Right cardiac atrium (tissue), 5 donors: ENCODE measurements at regions not wholly inside any gene's neighbourhood (a gene's known extent, or its start where the extent isn't known, plus 50 kb on each side); places are given as distances from the start of the nearest gene placed in this dataset.

Experiments used
- ATAC-seq, 2 donors: fragments of 200-7000 bp; cut with Tn5 transposase; one replicate each; pipeline versions ENCODE4 v1.8.0 to v1.9.1; 2020; ENCODE audit warnings: moderate library complexity in 2 of 2, mild to moderate bottlenecking in 1 of 2
- DNase-seq, 3 donors: peaks; one replicate each; pipeline ENCODE4 v3.0.0-alpha.2; 2020
- H3K27ac ChIP-seq: one replicate; pipeline ENCODE4 v1.5.1; 2013; ENCODE audit warnings: mild to moderate bottlenecking, low read length, control low read depth, moderate library complexity
- H3K27me3 ChIP-seq: one replicate; pipeline ENCODE4 v1.6.1; 2013; ENCODE audit not compliant: control insufficient read depth, insufficient read depth
- H3K4me1 ChIP-seq: one replicate; pipeline ENCODE4 v1.6.1; 2013; ENCODE audit warnings: low read length; ENCODE audit not compliant: control insufficient read depth, insufficient read depth
- H3K4me3 ChIP-seq: one replicate; pipeline ENCODE4 v1.5.1; 2013; ENCODE audit warnings: low read length, control low read depth
- H3K9me3 ChIP-seq: one replicate; pipeline ENCODE4 v1.6.1; 2013; ENCODE audit warnings: low read length; ENCODE audit not compliant: control insufficient read depth
- WGBS: extraction: QIAGEN DNeasy Blood & Tissue Kit; methylation state at CpG from one replicate; pipeline ENCODE4 v1.1.7; 2013; 5-methylcytosine and 5-hydroxymethylcytosine counted together
- intact Hi-C, 4 donors: fragments of 100-400 bp; cut with DNase I; formaldehyde crosslinking; loops; one replicate each; pipeline versions ENCODE4 v1.11.0 to v1.14.0; 2022 to 2023
- microRNA-seq, 2 donors: library from miRNA; unstranded; fragments of <30 nt; microRNA quantifications; one replicate each; pipeline ENCODE4 v1.2.0, GENCODE V29; 2020 to 2021
- donor health status: healthy with polysubstance abuse.
- donor health status: DM: no; HTN: yes; CAD: no.
- donor health status: DM: no; HTN: no; CAD: no.
- donor health status: DM: no; HTN: yes; CAD: no; lungs with severe emphysema.
- donor health status: DM: yes; HTN: yes; CAD: no.

DNA sequence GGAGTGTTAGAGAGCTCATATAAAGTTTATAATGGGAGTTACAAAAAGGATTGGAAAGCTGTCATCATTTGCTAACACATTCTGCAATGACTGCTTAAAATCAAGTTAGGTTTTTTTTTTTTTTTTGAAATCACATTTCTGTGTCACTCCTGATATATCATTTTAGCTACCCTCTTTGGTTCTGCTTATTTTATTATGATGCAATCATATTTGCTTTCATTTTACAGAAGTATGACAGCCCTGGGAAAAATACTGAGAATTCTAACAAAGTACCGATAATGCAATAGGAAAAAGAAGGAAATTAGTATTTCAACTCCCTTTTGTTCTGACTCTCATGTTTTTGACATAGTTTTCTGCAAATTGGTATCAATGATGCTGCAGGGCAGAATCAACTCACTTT lies 71.6 kb upstream of the MDGA2 start:
- H3K27ac ChIP-seq, result no peak overlapping the region
- ATAC-seq (no peak), DNase-seq (no peak)
- no peaks in the 10 kb centered on the region for H3K27me3 ChIP-seq
- WGBS, result 68% methylated on average over 1 of the region's 1 CpG
- no peaks in the 10 kb centered on the region for H3K9me3 ChIP-seq
- no peak overlapping the region for H3K4me3 ChIP-seq
- intact Hi-C loops, result no loop called here
- no peaks in the 10 kb centered on the region for H3K4me1 ChIP-seq

DNA sequence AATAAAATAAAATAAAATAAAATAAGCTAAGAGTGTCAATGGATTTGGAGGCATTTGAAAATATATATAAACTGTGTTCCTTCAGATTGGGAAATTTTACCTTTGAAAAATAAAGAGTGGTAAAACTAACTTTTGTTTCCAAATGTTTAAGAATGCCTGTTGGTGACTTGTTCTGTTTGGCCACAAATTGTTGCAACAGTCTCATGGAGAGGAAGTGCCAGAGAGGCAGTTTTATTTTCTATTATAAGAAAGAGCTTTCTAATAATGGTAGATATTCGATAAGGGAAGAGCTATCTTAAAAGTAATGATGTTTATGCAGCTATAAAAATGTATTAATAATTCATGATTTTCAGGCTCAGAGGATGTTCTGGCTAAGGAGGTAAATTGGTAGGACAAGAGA lies 68.8 kb upstream of the MDGA2 start:
- no peak for DNase-seq
- H3K4me1 ChIP-seq, result no peaks in the 10 kb centered on the region
- no peaks in the 10 kb centered on the region for H3K27me3 ChIP-seq
- no peak overlapping the region for H3K4me3 ChIP-seq
- no peak overlapping the region for H3K27ac ChIP-seq
- no peak for ATAC-seq
- no peaks in the 10 kb centered on the region for H3K9me3 ChIP-seq
- 58% methylated on average over 1 of the region's 1 CpG for WGBS
- intact Hi-C loops, result no loop called here

DNA sequence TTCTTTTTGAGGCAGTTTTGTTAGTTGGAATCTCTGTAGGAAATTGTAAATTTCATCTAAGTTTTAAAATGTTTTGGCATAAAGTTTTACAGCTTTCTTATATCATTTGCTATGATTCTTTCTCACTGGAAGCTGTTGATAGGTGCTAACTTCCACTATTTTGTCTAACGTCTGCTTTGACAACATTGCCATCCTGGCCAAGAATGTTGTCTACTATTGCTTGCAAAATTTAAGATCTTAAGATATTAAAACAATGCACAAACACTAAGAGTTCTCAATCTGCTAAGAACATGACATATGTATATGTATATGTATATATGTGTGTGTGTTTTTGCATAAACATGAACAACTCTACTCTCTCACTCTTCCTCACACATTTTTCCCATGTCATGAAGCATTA lies 64.1 kb upstream of the MDGA2 start:
- intact Hi-C loops, result no loop called here
- Histone ChIP-seq H3K27ac (no peak overlapping the region), H3K27me3 (no peaks in the 10 kb centered on the region), H3K9me3 (no peaks in the 10 kb centered on the region), H3K4me3 (no peak overlapping the region), H3K4me1 (no peaks in the 10 kb centered on the region)
- 20% methylated on average over 1 of the region's 1 CpG for WGBS
- ATAC-seq (no peak), DNase-seq (no peak)

DNA sequence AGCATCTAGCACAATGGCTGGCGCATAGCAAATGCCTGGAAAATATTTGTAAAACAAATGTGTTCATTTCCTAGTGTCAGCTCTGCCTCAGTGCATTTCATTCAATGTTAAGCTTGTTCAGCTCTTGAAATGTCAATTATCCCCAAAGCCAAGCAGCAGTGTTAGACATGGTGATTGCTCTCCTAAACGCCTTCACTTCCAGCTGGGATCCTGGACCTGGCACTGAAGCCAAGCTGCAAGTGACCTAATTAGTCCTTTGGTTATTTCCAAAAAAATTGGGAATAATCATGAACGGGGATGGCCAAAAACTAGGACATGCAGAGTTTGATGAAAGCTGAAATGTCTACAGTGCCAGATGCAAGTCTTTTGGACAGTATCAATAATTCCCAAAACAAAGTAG lies 54.9 kb upstream of the MDGA2 start:
- no peaks in the 10 kb centered on the region for H3K27me3 ChIP-seq
- no peaks in the 10 kb centered on the region for H3K4me1 ChIP-seq
- 53% methylated on average over 3 of the region's 3 CpGs for WGBS
- H3K4me3 ChIP-seq, result no peak overlapping the region
- no peak for DNase-seq
- no peaks in the 10 kb centered on the region for H3K9me3 ChIP-seq
- H3K27ac ChIP-seq, result no peak overlapping the region
- intact Hi-C loops, result no loop called here
- no peak for ATAC-seq

Small RNA genes in the stretch of these regions (microRNA-seq; reads per million reads assigned to microRNA genes)
- 0 reads per million in 2 donors for gene MIR548Y
